ENCODE measurements at regions not wholly inside any gene's neighbourhood (a gene's known extent, or its start where the extent isn't known, plus 50 kb on each side); places are given as distances from the start of the nearest gene placed in this dataset.

GRCh38 chr10:36559412-36560400, 565.7 kb upstream of the ANKRD30A start:
- no peak for TF ChIP-seq CTCF (conservative IDR thresholded peaks at IDR 0.05; ENCODE audit: low read depth, low read length)
- no peak for DNase-seq (ENCODE audit: low read depth)
- no peak overlapping the region for H3K4me3 ChIP-seq (ENCODE audit: low read depth, low read length)

GRCh38 chr10:36556468-36556867, 568.9 kb upstream of the ANKRD30A start:
- no peak overlapping the region for H3K4me3 ChIP-seq (ENCODE audit: low read depth, low read length)
- no peak for TF ChIP-seq CTCF (conservative IDR thresholded peaks at IDR 0.05; ENCODE audit: low read depth, low read length)
- no peak for DNase-seq (ENCODE audit: low read depth)

- DNase-seq (ENCODE audit: low read depth), result no peak
- no peak for TF ChIP-seq CTCF (conservative IDR thresholded peaks at IDR 0.05; ENCODE audit: low read depth, low read length)
- H3K4me3 ChIP-seq (ENCODE audit: low read depth, low read length), result no peak overlapping the region
Observed at GRCh38 chr10:36555036-36555435, 570.4 kb upstream of the ANKRD30A start.

GRCh38 chr10:36547965-36548364, 577.4 kb upstream of the ANKRD30A start:
- no peak overlapping the region for H3K4me3 ChIP-seq (ENCODE audit: low read depth, low read length)
- no peak for DNase-seq (ENCODE audit: low read depth)
- no peak for TF ChIP-seq CTCF (conservative IDR thresholded peaks at IDR 0.05; ENCODE audit: low read depth, low read length)

- no peak for DNase-seq (ENCODE audit: low read depth)
- H3K4me3 ChIP-seq (ENCODE audit: low read depth, low read length), result no peak overlapping the region
- no peak for TF ChIP-seq CTCF (conservative IDR thresholded peaks at IDR 0.05; ENCODE audit: low read depth, low read length)
Observed at GRCh38 chr10:36542493-36542892, 582.9 kb upstream of the ANKRD30A start.

GRCh38 chr10:36540611-36541010, 584.8 kb upstream of the ANKRD30A start:
- TF ChIP-seq CTCF (conservative IDR thresholded peaks at IDR 0.05; ENCODE audit: low read depth, low read length), result no peak
- DNase-seq (ENCODE audit: low read depth), result no peak
- no peak overlapping the region for H3K4me3 ChIP-seq (ENCODE audit: low read depth, low read length)
